Mesenchymal stem cell (in vitro differentiated cells and primary cell): ENCODE measurements at regions not wholly inside any gene's neighbourhood (a gene's known extent, or its start where the extent isn't known, plus 50 kb on each side); places are given as distances from the start of the nearest gene placed in this dataset.
A peak's percentile ranks its signal among the peaks of the same experiment; 100 is the strongest.

Source experiments
- DNase-seq: peaks from one replicate; pipeline ENCODE4 v3.0.0-alpha.2; 2013
- H2AFZ ChIP-seq: one replicate; pipeline ENCODE4 v1.6.1; 2013; ENCODE audit warnings: low read depth, mild to moderate bottlenecking, control low read depth, inconsistent platforms, low read length, moderate library complexity
- H2AK5ac ChIP-seq: 2 replicates; pipeline ENCODE4 v1.6.1; 2013; ENCODE audit warnings: low read length, moderate library complexity, mild to moderate bottlenecking, inconsistent platforms; ENCODE audit not compliant: severe bottlenecking
- H2BK120ac ChIP-seq: one replicate; pipeline ENCODE4 v1.6.1; 2013; ENCODE audit warnings: low read depth, mild to moderate bottlenecking, inconsistent platforms, low read length, moderate library complexity
- H2BK12ac ChIP-seq, 2 experiments: one replicate each; pipeline ENCODE4 v1.6.1; 2013; ENCODE audit warnings: inconsistent platforms in 2 of 2, low read length in 2 of 2, mild to moderate bottlenecking in 2 of 2, moderate library complexity in 2 of 2, control low read depth in 1 of 2
- H2BK15ac ChIP-seq: one replicate; pipeline ENCODE4 v1.6.1; 2013; ENCODE audit warnings: mild to moderate bottlenecking, low read depth, inconsistent platforms; ENCODE audit not compliant: poor library complexity, severe bottlenecking
- H2BK5ac ChIP-seq: 2 replicates; pipeline ENCODE4 v1.6.1; 2013; ENCODE audit warnings: low read depth, mild to moderate bottlenecking, low read length, control low read depth, inconsistent platforms; ENCODE audit not compliant: poor library complexity, severe bottlenecking
- H3K14ac ChIP-seq, 2 experiments: one replicate each; pipeline ENCODE4 v1.6.1; 2013; ENCODE audit warnings: inconsistent platforms in 2 of 2, low read length in 2 of 2, control low read depth in 1 of 2, mild to moderate bottlenecking in 1 of 2, moderate library complexity in 1 of 2
- H3K18ac ChIP-seq, 2 experiments: one replicate each; pipeline ENCODE4 v1.6.1; 2013; ENCODE audit warnings: inconsistent platforms in 2 of 2, low read length in 2 of 2, control low read depth in 1 of 2, low read depth in 1 of 2, mild to moderate bottlenecking in 1 of 2
- H3K23ac ChIP-seq, 2 experiments: one replicate each; pipeline ENCODE4 v1.6.1; 2013; ENCODE audit warnings: inconsistent platforms in 2 of 2, low read length in 2 of 2, mild to moderate bottlenecking in 2 of 2, moderate library complexity in 2 of 2, control low read depth in 1 of 2
- H3K27ac ChIP-seq: 2 replicates; pipeline ENCODE4 v1.5.1; 2013; ENCODE audit warnings: mild to moderate bottlenecking, moderate library complexity, low read length, control low read depth, inconsistent platforms; ENCODE audit not compliant: poor library complexity, severe bottlenecking
- H3K27me3 ChIP-seq, 2 experiments: 2 replicates each; pipeline versions ENCODE4 v1.6.1 to v1.7.0; 2013; ENCODE audit warnings: low read length in 2 of 2, mild to moderate bottlenecking in 2 of 2, moderate library complexity in 2 of 2, control low read depth in 1 of 2, inconsistent platforms in 1 of 2; ENCODE audit not compliant: control insufficient read depth in 1 of 2, insufficient read depth in 1 of 2
- H3K36me3 ChIP-seq, 2 experiments: 2 replicates each; pipeline versions ENCODE4 v1.6.1 to v1.7.0; 2013; ENCODE audit warnings: low read length in 2 of 2, control low read depth in 1 of 2, inconsistent platforms in 1 of 2, low read depth in 1 of 2, mild to moderate bottlenecking in 1 of 2; ENCODE audit not compliant: insufficient read depth in 2 of 2, control insufficient read depth in 1 of 2
- H3K4ac ChIP-seq, 2 experiments: one replicate each; pipeline ENCODE4 v1.6.1; 2013; ENCODE audit warnings: inconsistent platforms in 2 of 2, low read length in 2 of 2, mild to moderate bottlenecking in 2 of 2, moderate library complexity in 2 of 2, control low read depth in 1 of 2, low read depth in 1 of 2
- H3K4me1 ChIP-seq: 2 replicates; pipeline ENCODE4 v1.6.1; 2013; ENCODE audit warnings: low read depth, low read length, control low read depth; ENCODE audit not compliant: control insufficient read depth, insufficient read depth
- H3K4me2 ChIP-seq: 2 replicates; pipeline ENCODE4 v1.6.1; 2013; ENCODE audit warnings: low read length, mild to moderate bottlenecking, inconsistent platforms; ENCODE audit not compliant: poor library complexity, severe bottlenecking
- H3K4me3 ChIP-seq, 2 experiments: 2 replicates each; pipeline versions ENCODE4 v1.5.1 to v1.7.0; 2013; ENCODE audit warnings: low read length in 2 of 2, mild to moderate bottlenecking in 2 of 2, control low read depth in 1 of 2, low read depth in 1 of 2; ENCODE audit not compliant: insufficient read depth in 1 of 2
- H3K79me1 ChIP-seq: replicated peaks from 2 replicates; pipeline ENCODE4 v1.6.1; 2013; ENCODE audit warnings: mild to moderate bottlenecking, control low read depth, low read length, inconsistent platforms; ENCODE audit not compliant: poor library complexity, severe bottlenecking
- H3K9ac ChIP-seq: 2 replicates; pipeline ENCODE4 v1.7.0; 2013; ENCODE audit warnings: mild to moderate bottlenecking, low read length, moderate library complexity
- H3K9me3 ChIP-seq: 2 replicates; pipeline ENCODE4 v1.7.0; 2013; ENCODE audit warnings: mild to moderate bottlenecking, low read length; ENCODE audit not compliant: control insufficient read depth
- H4K8ac ChIP-seq: one replicate; pipeline ENCODE4 v1.6.1; 2013; ENCODE audit warnings: inconsistent platforms, mild to moderate bottlenecking, low read length, moderate library complexity
- H4K91ac ChIP-seq: one replicate; pipeline ENCODE4 v1.6.1; 2013; ENCODE audit warnings: mild to moderate bottlenecking, low read length, inconsistent platforms
- WGBS: methylation state at CpG from one replicate; pipeline ENCODE4 v1.1.7; 2013; ENCODE audit warnings: mixed read lengths; 5-methylcytosine and 5-hydroxymethylcytosine counted together

DNA sequence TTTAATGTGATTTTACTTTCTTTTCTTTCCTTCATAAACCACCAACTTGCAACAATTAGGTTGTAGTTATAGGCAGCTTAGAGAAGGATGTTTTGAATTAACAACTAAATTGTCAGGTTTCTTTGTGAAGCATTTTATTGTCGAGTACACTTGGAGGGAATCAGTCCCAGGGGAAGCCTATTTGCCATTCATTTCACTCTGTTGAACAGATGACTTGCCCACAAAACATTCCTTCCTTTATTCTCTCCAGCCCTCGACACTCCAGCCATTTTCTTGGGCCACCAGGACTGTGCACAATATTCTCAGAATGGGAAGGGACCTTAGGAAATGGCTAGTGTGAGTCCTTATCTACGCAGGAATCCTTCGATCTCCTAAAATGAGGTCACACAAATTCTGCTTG is 620.6 kb downstream of the SOX6 start:
- H4K8ac ChIP-seq: no peak overlapping the region
- no peak overlapping the region for H3K14ac ChIP-seq
- no peaks in the 10 kb centered on the region for H3K36me3 ChIP-seq
- H3K79me1 ChIP-seq: no peaks in the 10 kb centered on the region
- no peak overlapping the region for H2BK12ac ChIP-seq
- H4K91ac ChIP-seq: no peak overlapping the region
- H2BK5ac ChIP-seq: no peak overlapping the region
- no peak overlapping the region for H3K23ac ChIP-seq
- H2AFZ ChIP-seq: no peak overlapping the region
- H2AK5ac ChIP-seq: no peak overlapping the region
- DNase-seq: no peak
- no peaks in the 10 kb centered on the region for H3K9me3 ChIP-seq
- no peaks in the 10 kb centered on the region for H3K4me1 ChIP-seq
- H3K9ac ChIP-seq: no peak overlapping the region
- no peak overlapping the region for H3K18ac ChIP-seq
- no peak overlapping the region for H3K4me3 ChIP-seq
- WGBS: 83% methylated on average over 3 of the region's 4 CpGs
- H2BK15ac ChIP-seq: no peak overlapping the region
- H3K27ac ChIP-seq: no peak overlapping the region
- H3K27me3 ChIP-seq: peaks cover 0 to 27% of the 10 kb centered on the region in 2 experiments
- H3K4ac ChIP-seq: no peak overlapping the region
- no peak overlapping the region for H2BK120ac ChIP-seq
- no peak overlapping the region for H3K4me2 ChIP-seq

DNA sequence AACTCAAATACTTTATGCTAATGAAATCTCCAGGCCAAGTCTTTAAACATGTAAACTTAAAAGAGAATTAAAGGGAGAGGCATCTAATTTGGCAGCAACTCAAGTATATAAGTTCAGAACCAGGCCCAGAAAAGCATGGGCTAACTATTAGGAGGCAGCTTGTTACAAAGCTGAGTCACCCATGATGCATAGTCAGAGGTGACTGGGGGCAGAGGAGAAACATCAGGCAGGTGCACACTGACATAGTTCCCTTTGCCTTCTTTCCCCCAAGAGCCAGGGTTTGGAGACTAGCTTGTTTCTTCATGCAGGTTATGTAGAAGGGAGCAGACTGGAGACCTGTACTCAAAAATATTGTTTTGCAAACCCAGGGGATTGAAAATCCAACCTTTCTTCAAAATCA is 619.0 kb downstream of the SOX6 start:
- no peak overlapping the region for H3K4me3 ChIP-seq
- H3K9me3 ChIP-seq: no peaks in the 10 kb centered on the region
- H3K27ac ChIP-seq: no peak overlapping the region
- no peak overlapping the region for H3K4ac ChIP-seq
- no peak overlapping the region for H2BK15ac ChIP-seq
- H3K4me1 ChIP-seq: no peaks in the 10 kb centered on the region
- peak; percentile 33 for DNase-seq
- H4K91ac ChIP-seq: no peak overlapping the region
- peaks cover 0 to 22% of the 10 kb centered on the region in 2 experiments for H3K27me3 ChIP-seq
- no peak overlapping the region for H3K14ac ChIP-seq
- H2AK5ac ChIP-seq: no peak overlapping the region
- H3K79me1 ChIP-seq: no peaks in the 10 kb centered on the region
- no peak overlapping the region for H2BK5ac ChIP-seq
- no peak overlapping the region for H3K23ac ChIP-seq
- no peak overlapping the region for H2AFZ ChIP-seq
- H4K8ac ChIP-seq: no peak overlapping the region
- no peak overlapping the region for H3K18ac ChIP-seq
- H2BK120ac ChIP-seq: no peak overlapping the region
- H3K36me3 ChIP-seq: no peaks in the 10 kb centered on the region
- no peak overlapping the region for H3K9ac ChIP-seq
- no peak overlapping the region for H2BK12ac ChIP-seq
- no peak overlapping the region for H3K4me2 ChIP-seq

DNA sequence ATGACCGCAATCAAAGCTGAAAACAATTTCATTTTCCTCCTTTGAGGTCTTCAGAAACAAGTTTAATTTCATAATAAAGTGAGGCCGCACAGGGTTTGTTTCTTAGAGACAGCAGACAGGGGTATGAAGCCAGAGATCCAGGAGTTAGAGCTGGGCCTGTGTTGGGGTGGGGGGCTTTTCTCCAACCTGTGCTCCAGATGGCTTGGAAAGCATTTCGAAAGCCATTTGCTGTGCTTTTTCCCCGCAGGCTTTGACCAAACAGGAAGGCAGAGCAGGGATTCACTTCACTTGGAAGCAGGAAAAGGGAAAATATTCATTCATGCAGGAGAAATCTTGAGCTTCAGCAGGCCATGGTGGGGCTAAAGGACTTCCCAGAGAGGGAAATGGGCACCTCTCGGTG is 617.4 kb downstream of the SOX6 start:
- Histone ChIP-seq H2BK5ac (no peak overlapping the region), H3K9me3 (no peaks in the 10 kb centered on the region), H3K4me2 (no peak overlapping the region), H3K14ac (no peak overlapping the region), H3K36me3 (no peaks in the 10 kb centered on the region), H4K91ac (no peak overlapping the region), H2AK5ac (no peak overlapping the region), H3K27me3 (peaks cover 0 to 20% of the 10 kb centered on the region in 2 experiments), H3K9ac (no peak overlapping the region), H2BK15ac (no peak overlapping the region), H3K4ac (no peak overlapping the region), H3K4me1 (no peaks in the 10 kb centered on the region), H3K23ac (no peak overlapping the region), H3K18ac (peak overlapping the region; percentile 14 to 35), H3K27ac (no peak overlapping the region), H2AFZ (no peak overlapping the region), H3K79me1 (no peaks in the 10 kb centered on the region), H2BK12ac (peak overlapping the region in 1 of 2 experiments; percentile 43), H4K8ac (no peak overlapping the region), H3K4me3 (no peak overlapping the region), H2BK120ac (no peak overlapping the region)
- WGBS: 96% methylated on average over 5 of the region's 5 CpGs
- no peak for DNase-seq

DNA sequence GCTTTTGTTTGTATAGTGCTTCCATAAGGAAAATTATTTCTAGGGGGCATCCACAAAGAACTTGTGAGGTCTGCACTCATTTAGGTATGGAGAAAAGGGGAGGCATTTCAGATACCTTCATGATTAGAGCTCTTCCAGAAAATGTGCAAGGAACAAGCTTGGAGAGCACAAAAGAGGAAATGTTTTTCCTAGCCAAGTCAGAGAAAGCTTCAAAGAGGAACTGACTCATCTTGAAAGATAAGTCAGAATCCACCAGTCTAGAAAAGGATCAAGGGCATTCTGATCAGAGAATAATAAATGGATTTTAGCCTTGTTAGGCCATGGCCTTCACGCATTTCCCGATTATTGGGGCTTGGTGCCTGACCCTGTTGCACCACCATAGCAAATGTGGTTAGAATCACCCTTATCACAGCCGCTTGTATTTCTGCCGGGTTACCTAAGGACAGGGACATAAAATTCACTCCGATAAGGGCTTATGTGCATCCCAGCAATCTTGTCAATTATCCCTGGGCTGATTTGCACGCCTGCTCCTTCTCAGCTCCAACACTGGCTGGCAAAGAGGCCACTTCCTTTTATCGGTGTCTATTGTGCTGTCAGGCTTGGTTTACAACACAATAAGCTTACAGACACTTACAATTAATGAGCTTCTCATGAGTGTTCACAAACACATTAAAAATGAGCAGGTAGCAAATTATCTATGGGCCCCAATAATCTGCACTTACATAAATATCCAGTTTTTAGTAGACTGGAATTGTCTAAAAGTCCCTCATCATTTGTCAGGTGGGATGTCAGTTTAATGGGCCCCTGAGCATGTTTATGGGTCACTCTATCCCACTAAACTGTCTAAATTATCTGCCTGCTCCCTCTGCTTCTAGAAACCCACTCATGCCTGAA is 613.5 kb downstream of the SOX6 start:
- Histone ChIP-seq H3K4ac (peak overlapping the region; percentile 79 to 91), H3K14ac (peak overlapping the region in 1 of 2 experiments; percentile 14), H3K4me3 (no peak overlapping the region), H3K79me1 (no peaks in the 10 kb centered on the region), H2BK120ac (peak overlapping the region; percentile 61), H3K27ac (no peak overlapping the region), H3K9me3 (no peaks in the 10 kb centered on the region), H3K23ac (no peak overlapping the region), H4K91ac (peak overlapping the region; percentile 75), H4K8ac (no peak overlapping the region), H3K27me3 (peaks cover 0 to 5% of the 10 kb centered on the region in 2 experiments), H3K36me3 (no peaks in the 10 kb centered on the region), H2BK15ac (no peak overlapping the region), H2AK5ac (no peak overlapping the region), H2AFZ (no peak overlapping the region), H2BK12ac (peak overlapping the region; percentile 54 to 81), H3K18ac (peak overlapping the region; percentile 33 to 68), H2BK5ac (no peak overlapping the region), H3K9ac (no peak overlapping the region), H3K4me2 (no peak overlapping the region), H3K4me1 (no peaks in the 10 kb centered on the region)
- WGBS: 26% methylated on average over 7 of the region's 7 CpGs
- peak; percentile 47 for DNase-seq
